Heart left ventricle (tissue), 13 donors: ENCODE measurements at regions not wholly inside any gene's neighbourhood (a gene's known extent, or its start where the extent isn't known, plus 50 kb on each side); places are given as distances from the start of the nearest gene placed in this dataset.

Experiments
- POLR2A ChIP-seq, 2 donors: fragments of 450-650 bp; IDR thresholded peaks; one replicate each; pipeline ENCODE4 v1.6.1; 2017; ENCODE audit warnings: antibody characterized with exemption in 2 of 2, mild to moderate bottlenecking in 2 of 2, moderate library complexity in 2 of 2
- TF ChIP-seq, protein P1 (sequence below), 12 donors: fragments of 200-600 bp; sonication (generic) in 4 of 12; IDR thresholded peaks; one replicate each; pipeline versions ENCODE4 v1.5.0 to v1.8.0; 2018 to 2022; ENCODE audit warnings: antibody characterized with exemption in 12 of 12, mild to moderate bottlenecking in 5 of 12
- donor health status: ischemic (EF 13 %, LVEDD 7.1; RV severe dilation, severe dysfunction).
- donor health status: DM: no; HTN: yes; CAD: no.
- donor health status: DM: no; HTN: no; CAD: no.
- donor health status: ischemic (EF 25% LVEDD 6.9; RV normal size, moderate dysfunction).
- donor health status: ischemic (EF 25% LVEDD 5.7; RV mildly dilated, moderate dysfunction).
- donor health status: ischemic (EF 35%, LVEDD 5.7; RV mildly dilated, moderate dysfunction).
- donor health status: nonischemic (EF 11% LVEDD 7.7; RV severe dilation, severe dysfunction).
- donor health status: DM: yes; HTN: yes; CAD: no.
- donor health status: PGD.
- donor health status: ischemic (EF 29% LVEDD 5.4; RV normal size, mild dysfunction).
- donor health status: nonischemic (EF 23%, LVEDD 6.1; RV moderate dilation, normal function).

DNA sequence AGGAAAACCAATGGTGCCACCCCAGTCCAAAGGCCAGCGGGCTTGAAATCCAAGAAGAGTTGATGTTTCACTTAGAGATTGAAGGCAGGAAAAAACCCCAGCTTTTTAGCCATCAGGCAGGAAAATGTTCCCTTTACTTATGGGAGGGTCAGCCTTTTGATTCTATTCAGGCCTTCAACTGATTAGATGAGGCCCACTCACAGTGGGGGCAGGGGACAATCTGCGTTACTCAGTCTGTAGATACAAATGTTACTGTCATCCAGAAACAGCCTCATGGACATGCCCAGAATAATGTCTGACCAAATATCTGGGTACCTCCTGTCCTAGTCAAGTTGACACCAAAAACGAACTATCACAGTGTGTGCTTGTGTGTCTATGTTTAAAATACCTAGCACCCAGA lies 121.2 kb upstream of the KCNQ5 start:
- no peak for TF ChIP-seq POLR2A (IDR thresholded peaks at IDR 0.05)
- TF ChIP-seq, protein P1, sequence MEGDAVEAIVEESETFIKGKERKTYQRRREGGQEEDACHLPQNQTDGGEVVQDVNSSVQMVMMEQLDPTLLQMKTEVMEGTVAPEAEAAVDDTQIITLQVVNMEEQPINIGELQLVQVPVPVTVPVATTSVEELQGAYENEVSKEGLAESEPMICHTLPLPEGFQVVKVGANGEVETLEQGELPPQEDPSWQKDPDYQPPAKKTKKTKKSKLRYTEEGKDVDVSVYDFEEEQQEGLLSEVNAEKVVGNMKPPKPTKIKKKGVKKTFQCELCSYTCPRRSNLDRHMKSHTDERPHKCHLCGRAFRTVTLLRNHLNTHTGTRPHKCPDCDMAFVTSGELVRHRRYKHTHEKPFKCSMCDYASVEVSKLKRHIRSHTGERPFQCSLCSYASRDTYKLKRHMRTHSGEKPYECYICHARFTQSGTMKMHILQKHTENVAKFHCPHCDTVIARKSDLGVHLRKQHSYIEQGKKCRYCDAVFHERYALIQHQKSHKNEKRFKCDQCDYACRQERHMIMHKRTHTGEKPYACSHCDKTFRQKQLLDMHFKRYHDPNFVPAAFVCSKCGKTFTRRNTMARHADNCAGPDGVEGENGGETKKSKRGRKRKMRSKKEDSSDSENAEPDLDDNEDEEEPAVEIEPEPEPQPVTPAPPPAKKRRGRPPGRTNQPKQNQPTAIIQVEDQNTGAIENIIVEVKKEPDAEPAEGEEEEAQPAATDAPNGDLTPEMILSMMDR (IDR thresholded peaks at IDR 0.05) = no peak
